CMK (cell line): ENCODE measurements at regions not wholly inside any gene's neighbourhood (a gene's known extent, or its start where the extent isn't known, plus 50 kb on each side); places are given as distances from the start of the nearest gene placed in this dataset.
"Not testable (repeated sequence)": the region's sequence is repeated elsewhere in the genome, so short reads cannot be mapped to it uniquely, and the experiment has no call there.

ENCODE experiments used
- DNase-seq: peaks from one replicate; pipeline ENCODE4 v3.0.0-alpha.2; 2010; ENCODE audit warnings: low read depth

GRCh38 chr1:189522441-189522840, 955.2 kb downstream of the BRINP3 start:
- DNase-seq = no peak

DNA sequence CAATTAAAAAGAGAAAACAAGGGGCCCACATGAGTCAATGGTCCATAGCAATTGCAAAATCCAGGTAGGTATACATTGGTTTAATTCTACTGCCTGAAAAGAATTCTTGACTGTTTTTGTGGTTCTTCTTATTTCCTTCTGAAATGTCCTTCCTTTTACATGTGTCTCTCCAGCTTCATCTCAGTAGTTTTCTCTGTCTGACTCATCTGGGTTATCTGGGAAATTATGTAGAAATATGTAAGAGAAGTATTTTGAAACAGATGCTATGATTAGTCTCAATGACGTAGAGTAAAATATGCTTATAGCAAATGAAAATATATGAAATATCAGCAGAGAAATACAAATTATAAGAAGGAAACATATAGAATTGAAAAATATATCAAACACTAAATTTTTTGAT, 953.2 kb downstream of the BRINP3 start:
- DNase-seq = no peak

GRCh38 chr1:189530162-189530561, 947.5 kb downstream of the BRINP3 start:
- DNase-seq = no peak

- no peak for DNase-seq
These were observed 939.4 kb downstream of the BRINP3 start for GRCh38 chr1:189538271-189538670.

GRCh38 chr1:189550498-189550897, 927.2 kb downstream of the BRINP3 start:
- DNase-seq = no peak

GRCh38 chr1:189563784-189564183, 913.9 kb downstream of the BRINP3 start:
- DNase-seq = no peak

- DNase-seq = no peak
These were observed 909.8 kb downstream of the BRINP3 start for GRCh38 chr1:189567890-189568289.

DNA sequence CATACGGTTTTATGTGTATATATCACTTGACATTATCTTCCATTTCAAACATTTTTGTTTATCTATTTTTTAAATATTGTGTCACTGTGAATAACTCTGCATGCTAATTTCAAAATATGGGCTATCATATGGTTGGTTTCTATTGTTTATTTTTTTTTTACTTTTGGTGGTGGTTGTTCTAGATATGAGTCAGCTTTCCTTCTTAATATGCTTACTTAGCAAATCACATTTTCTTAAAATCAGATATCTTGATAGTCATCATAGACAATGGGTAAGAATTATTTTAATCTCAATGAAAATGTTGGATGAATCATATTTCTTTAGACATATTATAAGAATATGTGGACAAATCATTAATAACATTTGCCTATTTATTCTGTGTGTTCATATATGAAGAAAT, 881.5 kb downstream of the BRINP3 start:
- no peak for DNase-seq

GRCh38 chr1:189597083-189597482, 880.6 kb downstream of the BRINP3 start:
- no peak for DNase-seq

- DNase-seq = no peak
These were observed 872.4 kb downstream of the BRINP3 start for GRCh38 chr1:189605226-189605625.

DNA sequence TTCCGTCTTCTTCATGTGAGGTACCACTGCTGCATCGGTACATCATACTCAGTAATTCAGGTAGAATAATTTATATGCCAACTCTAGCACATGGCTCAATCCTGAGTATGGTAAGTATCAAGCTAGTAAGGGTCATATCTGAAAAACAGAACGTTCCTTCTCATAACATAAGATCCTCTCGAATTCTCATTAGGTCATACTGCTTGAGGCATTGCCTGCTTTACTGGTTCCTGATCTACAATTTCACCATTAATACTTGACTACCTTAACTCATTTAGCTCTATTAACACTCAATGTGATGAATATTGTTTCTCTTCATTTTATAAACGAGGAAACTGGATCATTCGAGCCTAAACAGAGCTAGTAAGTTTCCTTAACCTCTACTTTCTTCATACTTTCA, 871.6 kb downstream of the BRINP3 start:
- DNase-seq = no peak

GRCh38 chr1:189606795-189607476, 870.7 kb downstream of the BRINP3 start:
- DNase-seq = no peak

- DNase-seq = no peak
These were observed 870.1 kb downstream of the BRINP3 start for GRCh38 chr1:189607477-189608096.

- DNase-seq = no peak
These were observed 868.5 kb downstream of the BRINP3 start for GRCh38 chr1:189609167-189609566.

DNA sequence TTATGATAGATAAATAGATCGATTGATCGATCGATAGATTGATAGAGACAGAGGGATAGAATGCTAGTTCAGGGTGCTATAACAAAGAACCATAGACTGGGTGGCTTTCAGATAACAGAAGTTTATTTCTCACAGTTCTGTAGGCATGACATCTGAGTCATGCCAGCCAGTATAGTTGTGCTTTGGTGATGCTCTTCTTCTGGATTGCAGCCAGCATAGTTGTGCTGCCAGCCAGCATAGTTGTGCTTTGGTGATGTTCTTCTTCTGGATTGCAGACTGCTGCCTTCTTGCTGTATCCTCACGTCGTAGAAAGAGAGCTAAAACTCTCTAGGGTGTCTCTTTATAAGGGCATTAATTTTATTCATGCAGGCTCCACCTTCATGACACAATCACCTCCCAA, 860.8 kb downstream of the BRINP3 start:
- no peak for DNase-seq

DNA sequence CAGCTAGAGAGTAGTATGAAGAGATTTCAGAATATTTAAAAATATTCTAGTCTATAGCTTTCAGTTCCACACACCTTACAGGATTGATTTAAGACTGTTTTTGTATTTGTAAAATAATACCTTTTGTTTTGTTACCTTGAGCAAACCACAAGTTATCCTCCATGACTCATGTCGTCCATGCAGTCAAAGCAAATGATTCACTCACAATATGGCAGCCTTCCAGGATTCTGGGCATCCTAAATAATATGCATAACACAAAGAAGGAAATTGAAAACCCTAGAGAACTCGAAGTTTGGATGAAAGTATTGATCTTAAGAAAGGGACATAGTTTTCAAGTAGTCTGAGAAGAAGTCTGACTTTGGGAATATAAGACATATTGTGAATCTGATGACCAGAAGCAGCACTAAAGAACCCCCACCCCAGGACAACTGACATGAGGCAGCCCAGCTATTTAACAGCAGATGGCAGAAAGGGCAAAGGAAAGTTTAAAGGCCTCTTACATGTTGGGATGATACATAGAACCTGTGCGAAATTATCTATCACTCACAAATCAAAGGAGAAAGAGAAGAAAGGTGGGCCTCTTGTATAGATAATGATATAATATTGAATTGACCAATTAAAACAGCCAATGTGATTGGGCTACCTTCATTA, 857.9 kb downstream of the BRINP3 start:
- no peak for DNase-seq

GRCh38 chr1:189620471-189620870, 857.2 kb downstream of the BRINP3 start:
- DNase-seq = no peak

GRCh38 chr1:189623336-189623735, 854.3 kb downstream of the BRINP3 start:
- DNase-seq = no peak

DNA sequence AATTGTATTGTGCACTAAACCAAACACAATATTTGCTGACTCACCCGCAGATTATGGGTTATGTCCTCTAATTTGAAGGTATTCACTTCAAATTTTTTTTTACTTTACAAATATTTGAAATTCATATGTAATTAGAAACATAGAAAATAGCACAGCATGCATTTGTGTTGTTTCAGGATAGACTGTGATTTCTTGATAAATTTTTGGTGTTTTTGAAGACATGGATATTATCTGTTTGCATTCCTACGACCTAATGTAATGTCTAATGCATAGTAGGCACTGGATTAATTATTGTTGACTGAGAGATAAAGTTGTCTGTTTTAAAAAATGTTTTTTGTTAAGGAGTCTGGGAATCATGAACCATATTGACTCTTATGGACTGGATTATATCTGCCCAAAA, 850.2 kb downstream of the BRINP3 start:
- DNase-seq = no peak

DNA sequence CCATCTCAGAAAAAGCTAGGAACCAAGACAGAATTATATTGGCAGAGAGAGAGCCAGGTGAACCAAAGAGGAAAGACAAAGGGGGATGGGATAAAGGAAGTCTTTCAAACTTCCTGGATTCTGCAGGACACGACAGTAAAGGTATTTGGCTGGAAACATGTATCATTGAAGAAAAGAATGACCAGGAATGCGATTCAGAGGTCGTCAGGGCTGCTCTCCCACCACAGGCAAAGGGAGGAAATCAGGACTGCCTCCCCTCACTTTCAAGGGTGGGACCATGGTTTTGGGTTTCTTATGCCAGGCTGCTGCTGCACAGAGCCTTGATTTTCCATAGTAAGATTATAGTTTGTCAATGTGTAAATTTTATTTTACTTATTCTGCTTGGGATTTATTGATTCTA, 848.8 kb downstream of the BRINP3 start:
- no peak for DNase-seq

GRCh38 chr1:189633658-189634057, 844.0 kb downstream of the BRINP3 start:
- DNase-seq = no peak

DNA sequence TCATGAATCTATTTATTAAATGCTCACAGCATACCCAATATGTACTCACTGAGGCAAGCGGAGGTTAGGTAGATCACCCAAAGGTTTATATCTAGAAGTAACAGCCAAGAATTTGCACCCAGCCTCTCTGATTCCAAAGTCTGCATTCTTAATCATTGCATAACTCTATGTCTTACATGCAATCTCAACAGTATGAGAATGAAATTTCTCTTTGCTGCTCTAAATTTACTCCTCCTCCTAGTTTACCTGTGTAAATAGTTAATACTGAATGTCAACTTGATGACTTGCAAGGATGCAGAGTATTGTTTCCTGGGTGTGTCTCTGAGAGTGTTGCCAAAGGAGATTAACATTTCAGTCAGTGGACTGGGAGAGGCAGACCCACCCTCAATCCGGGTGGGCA, 840.6 kb downstream of the BRINP3 start:
- DNase-seq = no peak

- DNase-seq = not testable (repeated sequence)
These were observed 833.5 kb downstream of the BRINP3 start for GRCh38 chr1:189644156-189644555.

DNA sequence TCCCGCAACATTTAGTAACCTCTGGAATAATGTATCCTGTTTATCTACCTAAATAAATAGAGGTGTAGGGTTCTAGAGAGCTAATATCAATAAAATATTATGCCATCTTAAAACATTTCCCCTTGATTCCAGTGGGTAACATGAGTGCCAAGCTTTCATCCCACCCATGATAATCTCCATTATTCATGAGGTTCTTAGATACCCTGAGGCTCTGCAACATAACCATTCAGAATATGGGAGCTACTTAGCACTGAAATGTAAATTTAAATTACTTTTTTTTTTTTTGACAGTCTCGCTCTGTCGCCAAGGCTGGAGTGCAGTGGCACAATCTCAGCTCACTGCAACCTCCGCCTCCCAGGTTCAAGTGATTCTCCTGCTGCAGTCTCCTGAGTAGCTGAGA, 832.7 kb downstream of the BRINP3 start:
- no peak for DNase-seq
